SU-DHL-6 (cell line): ENCODE measurements at regions not wholly inside any gene's neighbourhood (a gene's known extent, or its start where the extent isn't known, plus 50 kb on each side); places are given as distances from the start of the nearest gene placed in this dataset.

Source experiments
- H2AFZ ChIP-seq: fragments of 200-600 bp; sonication (generic); 2 replicates; pipeline ENCODE4 v1.6.1; 2014; ENCODE audit warnings: low read depth, mild to moderate bottlenecking, moderate library complexity, mixed read lengths, antibody characterized with exemption, low read length; ENCODE audit not compliant: severe bottlenecking
- H3F3A ChIP-seq: fragments of 200-600 bp; shearing (Covaris generic); 2 replicates; pipeline ENCODE4 v1.6.0; 2016; ENCODE audit warnings: antibody characterized with exemption, mild to moderate bottlenecking; ENCODE audit not compliant: insufficient read depth
- H3K27ac ChIP-seq: fragments of 200-600 bp; sonication (generic); 2 replicates; pipeline ENCODE4 v1.5.1; 2016; ENCODE audit warnings: low read depth, mild to moderate bottlenecking, low read length, moderate library complexity, mixed read lengths
- H3K27me3 ChIP-seq: fragments of 200-600 bp; sonication (generic), shearing (Covaris generic); 2 replicates; pipeline ENCODE4 v1.6.0; 2014; ENCODE audit warnings: mild to moderate bottlenecking, low read length
- H3K36me3 ChIP-seq: fragments of 200-600 bp; sonication (generic); 2 replicates; pipeline ENCODE4 v1.6.1; 2014; ENCODE audit warnings: mild to moderate bottlenecking, low read length, mixed read lengths
- H3K4me2 ChIP-seq: fragments of 300-600, 200-600 bp; shearing (Covaris generic), sonication (generic); 2 replicates; pipeline ENCODE4 v1.6.0; 2014; ENCODE audit warnings: low read length, low read depth, mild to moderate bottlenecking; ENCODE audit not compliant: poor library complexity, severe bottlenecking
- H3K4me3 ChIP-seq: fragments of 200-600 bp; sonication (generic); 2 replicates; pipeline ENCODE4 v1.5.1; 2014; ENCODE audit warnings: antibody characterized with exemption, low read length, mild to moderate bottlenecking, mixed read lengths; ENCODE audit not compliant: insufficient read depth, poor library complexity, severe bottlenecking
- H3K79me2 ChIP-seq: fragments of 200-600 bp; sonication (generic); 2 replicates; pipeline ENCODE4 v1.6.1; 2014; ENCODE audit warnings: mild to moderate bottlenecking, low read length, moderate library complexity; ENCODE audit not compliant: insufficient read depth
- H3K9ac ChIP-seq: fragments of 200-600 bp; sonication (generic); 2 replicates; pipeline ENCODE4 v1.7.0; 2014; ENCODE audit warnings: mild to moderate bottlenecking, low read length
- H3K9me2 ChIP-seq: fragments of 200-600 bp; sonication (generic); replicated peaks from 2 replicates; pipeline ENCODE4 v1.6.1; 2014; ENCODE audit warnings: low read length; ENCODE audit not compliant: insufficient read depth
- H3K9me3 ChIP-seq: fragments of 200-600 bp; sonication (generic); 2 replicates; pipeline ENCODE4 v1.6.1; 2014; ENCODE audit warnings: low read length, mixed read lengths; ENCODE audit not compliant: insufficient read depth
- H4K20me1 ChIP-seq: fragments of 200-600 bp; sonication (generic); 2 replicates; pipeline ENCODE4 v1.6.1; 2014; ENCODE audit warnings: low read depth, mild to moderate bottlenecking, antibody characterized with exemption, low read length, moderate library complexity, mixed read lengths
- EZH2phosphoT487 ChIP-seq: fragments of 200-600 bp; sonication (generic), shearing (Covaris generic); conservative IDR thresholded peaks from 2 replicates; pipeline ENCODE4 v1.6.1; 2018; ENCODE audit warnings: mild to moderate bottlenecking, antibody characterized with exemption, low read length, moderate library complexity, mixed read lengths
- TF ChIP-seq, protein P1 (sequence below): fragments of 200-600 bp; sonication (generic); IDR thresholded peaks from one replicate; pipeline ENCODE4 v1.5.1; 2017; ENCODE audit warnings: antibody characterized with exemption, mild to moderate bottlenecking, low read length, moderate library complexity; ENCODE audit not compliant: insufficient read depth, poor library complexity, severe bottlenecking

DNA sequence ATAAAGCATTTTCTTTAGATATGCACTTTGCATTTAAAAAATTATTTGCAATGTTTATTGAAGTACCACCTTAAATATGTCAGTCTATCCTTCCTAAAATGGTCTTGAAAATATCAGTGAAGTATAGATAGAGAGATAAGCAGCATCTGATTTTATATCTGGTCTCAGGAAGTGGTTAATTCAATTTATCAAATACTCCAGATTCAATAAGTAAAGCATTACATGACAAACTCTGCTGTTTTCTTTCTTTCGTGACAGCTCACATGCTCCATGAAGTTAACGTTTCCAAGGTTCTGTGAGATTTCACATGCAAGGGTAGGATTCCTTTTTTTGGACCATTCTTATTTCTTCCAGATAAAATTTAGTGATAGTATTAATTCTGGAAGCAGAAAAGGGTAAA is 775.4 kb upstream of the ROBO1 start:
- Histone ChIP-seq H2AFZ (no peak overlapping the region), H3K9me2 (no peaks in the 10 kb centered on the region), H3K36me3 (no peaks in the 10 kb centered on the region), H3K27ac (no peak overlapping the region), H3K9ac (no peak overlapping the region), H3K4me2 (no peak overlapping the region), H3F3A (no peaks in the 10 kb centered on the region), H3K9me3 (no peaks in the 10 kb centered on the region), H3K79me2 (no peaks in the 10 kb centered on the region), H3K4me3 (no peak overlapping the region), H4K20me1 (no peaks in the 10 kb centered on the region), H3K27me3 (no peaks in the 10 kb centered on the region)
- TF ChIP-seq, protein P1, sequence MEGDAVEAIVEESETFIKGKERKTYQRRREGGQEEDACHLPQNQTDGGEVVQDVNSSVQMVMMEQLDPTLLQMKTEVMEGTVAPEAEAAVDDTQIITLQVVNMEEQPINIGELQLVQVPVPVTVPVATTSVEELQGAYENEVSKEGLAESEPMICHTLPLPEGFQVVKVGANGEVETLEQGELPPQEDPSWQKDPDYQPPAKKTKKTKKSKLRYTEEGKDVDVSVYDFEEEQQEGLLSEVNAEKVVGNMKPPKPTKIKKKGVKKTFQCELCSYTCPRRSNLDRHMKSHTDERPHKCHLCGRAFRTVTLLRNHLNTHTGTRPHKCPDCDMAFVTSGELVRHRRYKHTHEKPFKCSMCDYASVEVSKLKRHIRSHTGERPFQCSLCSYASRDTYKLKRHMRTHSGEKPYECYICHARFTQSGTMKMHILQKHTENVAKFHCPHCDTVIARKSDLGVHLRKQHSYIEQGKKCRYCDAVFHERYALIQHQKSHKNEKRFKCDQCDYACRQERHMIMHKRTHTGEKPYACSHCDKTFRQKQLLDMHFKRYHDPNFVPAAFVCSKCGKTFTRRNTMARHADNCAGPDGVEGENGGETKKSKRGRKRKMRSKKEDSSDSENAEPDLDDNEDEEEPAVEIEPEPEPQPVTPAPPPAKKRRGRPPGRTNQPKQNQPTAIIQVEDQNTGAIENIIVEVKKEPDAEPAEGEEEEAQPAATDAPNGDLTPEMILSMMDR: no peak
- TF ChIP-seq EZH2phosphoT487: no peak

DNA sequence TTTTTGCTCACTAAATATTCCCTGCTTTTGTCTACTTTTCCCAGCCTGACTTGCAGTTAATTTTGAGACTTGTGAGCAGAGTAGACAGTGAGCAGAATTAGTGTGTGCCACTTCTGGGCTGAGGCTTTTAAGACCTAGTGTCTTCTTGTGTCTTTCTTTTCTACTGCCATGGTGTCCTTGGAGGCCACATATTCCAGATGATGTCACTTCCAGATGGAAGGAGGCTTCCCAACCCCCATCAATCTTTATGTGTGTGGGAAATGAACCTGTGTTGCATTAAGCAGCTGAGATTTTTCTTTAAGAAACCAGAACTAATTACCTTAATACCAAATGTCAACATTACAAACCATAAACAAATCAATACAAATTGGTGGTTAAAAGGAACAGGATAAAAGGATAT is 774.7 kb upstream of the ROBO1 start:
- H3K79me2 ChIP-seq: no peaks in the 10 kb centered on the region
- H3K27me3 ChIP-seq: no peaks in the 10 kb centered on the region
- H3K9me2 ChIP-seq: no peaks in the 10 kb centered on the region
- H3K36me3 ChIP-seq: no peaks in the 10 kb centered on the region
- no peaks in the 10 kb centered on the region for H3F3A ChIP-seq
- no peak overlapping the region for H2AFZ ChIP-seq
- H3K9me3 ChIP-seq: no peaks in the 10 kb centered on the region
- no peak overlapping the region for H3K27ac ChIP-seq
- TF ChIP-seq EZH2phosphoT487: no peak
- TF ChIP-seq, protein P1: no peak
- H3K9ac ChIP-seq: no peak overlapping the region
- H4K20me1 ChIP-seq: no peaks in the 10 kb centered on the region
- no peak overlapping the region for H3K4me2 ChIP-seq
- H3K4me3 ChIP-seq: no peak overlapping the region

DNA sequence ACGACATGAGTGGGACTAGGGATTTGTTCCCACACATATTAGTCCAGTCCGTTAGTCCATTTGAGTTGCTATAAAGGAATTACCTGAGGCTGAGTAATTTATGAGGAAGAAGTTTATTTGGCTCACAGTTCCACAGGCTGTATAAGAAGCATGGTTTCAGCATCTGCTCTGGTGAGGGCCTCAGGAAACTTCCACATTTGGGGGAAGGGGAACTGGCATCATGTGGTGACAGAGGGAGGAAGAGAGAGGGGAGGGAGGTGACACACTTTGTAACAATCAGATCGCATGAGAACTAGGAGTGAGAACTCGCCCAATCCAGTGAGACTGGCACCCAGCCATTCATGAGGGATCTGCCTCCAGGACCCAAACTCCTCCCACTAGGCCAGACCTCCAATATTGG is 769.9 kb upstream of the ROBO1 start:
- no peaks in the 10 kb centered on the region for H3K79me2 ChIP-seq
- no peaks in the 10 kb centered on the region for H3K27me3 ChIP-seq
- H2AFZ ChIP-seq: no peak overlapping the region
- H3K9ac ChIP-seq: no peak overlapping the region
- H3K9me2 ChIP-seq: no peaks in the 10 kb centered on the region
- no peaks in the 10 kb centered on the region for H4K20me1 ChIP-seq
- H3K27ac ChIP-seq: no peak overlapping the region
- no peaks in the 10 kb centered on the region for H3K36me3 ChIP-seq
- H3F3A ChIP-seq: no peaks in the 10 kb centered on the region
- no peak overlapping the region for H3K4me2 ChIP-seq
- no peak for TF ChIP-seq EZH2phosphoT487
- TF ChIP-seq, protein P1: no peak
- no peak overlapping the region for H3K4me3 ChIP-seq
- H3K9me3 ChIP-seq: no peaks in the 10 kb centered on the region

DNA sequence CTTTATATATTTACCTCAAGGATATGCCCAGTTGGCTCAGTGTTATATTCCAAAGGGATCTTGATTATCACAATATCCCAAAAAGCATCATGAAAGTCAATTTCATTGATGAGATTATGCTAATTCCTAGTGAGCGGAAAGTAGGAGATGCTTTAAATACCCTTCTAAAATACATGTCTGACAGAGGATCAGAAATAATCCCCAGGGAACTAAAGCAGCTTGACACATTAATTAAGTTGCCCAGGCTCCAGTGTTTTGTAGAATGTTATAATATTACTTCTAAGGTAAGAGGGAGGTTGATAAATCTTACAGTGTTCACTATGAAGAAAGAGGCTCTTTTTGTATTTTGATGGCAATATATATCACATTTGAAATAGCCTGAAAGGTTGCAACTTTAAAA is 767.5 kb upstream of the ROBO1 start:
- Histone ChIP-seq H3F3A (no peaks in the 10 kb centered on the region), H3K4me3 (no peak overlapping the region), H3K79me2 (no peaks in the 10 kb centered on the region), H4K20me1 (no peaks in the 10 kb centered on the region), H3K27ac (no peak overlapping the region), H3K36me3 (no peaks in the 10 kb centered on the region), H3K9me2 (no peaks in the 10 kb centered on the region), H3K27me3 (no peaks in the 10 kb centered on the region), H3K9ac (no peak overlapping the region), H3K9me3 (no peaks in the 10 kb centered on the region), H2AFZ (no peak overlapping the region), H3K4me2 (no peak overlapping the region)
- TF ChIP-seq EZH2phosphoT487: no peak
- TF ChIP-seq, protein P1: no peak
